HCT116 (cell line): ENCODE measurements at regions not wholly inside any gene's neighbourhood (a gene's known extent, or its start where the extent isn't known, plus 50 kb on each side); places are given as distances from the start of the nearest gene placed in this dataset.

Experiments used
- ATAC-seq: fragments of 200-7000 bp; cut with Tn5 transposase; 2 replicates; pipeline ENCODE4 v1.9.1; 2020; ENCODE audit warnings: mild to moderate bottlenecking, moderate library complexity
- BruUV-seq: library from RNA; stranded (reverse); fragments of 400-500 nt; replicated peaks from 2 replicates; lab custom pipeline; 2021; lab: Mats Ljungman, UMichigan
- CTCF ChIA-PET: fragments of 300-600 bp; sonication (Branson Sonifier 250); formaldehyde crosslinking; loops from one replicate; lab custom pipeline; 2021; ENCODE audit warnings: antibody characterized with exemption; lab: Charles Lee
- POLR2A ChIA-PET: fragments of 300-600, 350-600 bp; sonication (Branson Sonifier 250); formaldehyde crosslinking; loops from one replicate; lab custom pipeline; 2021; ENCODE audit warnings: antibody characterized with exemption; lab: Charles Lee
- RAD21 ChIA-PET, 2 experiments: fragments of 300-600 bp; sonication (Branson Sonifier 250); formaldehyde crosslinking; loops; one replicate each; lab custom pipeline; 2023; ENCODE audit warnings: low total read pairs in 2 of 2; ENCODE audit not compliant: uncharacterized antibody in 2 of 2, unreplicated experiment in 2 of 2, low non-redundant PET in 1 of 2; lab: Charles Lee
- DNase-seq: peaks from one replicate; pipeline ENCODE4 v3.0.0-alpha.2; 2010; ENCODE audit warnings: low read depth, low spot score
- H2AFZ ChIP-seq: fragments of 200-600 bp; shearing (Covaris generic), sonication (generic); 2 replicates; pipeline ENCODE4 v1.6.1; 2017; ENCODE audit warnings: low read depth, mixed run types, mixed read lengths, antibody characterized with exemption, low read length; ENCODE audit not compliant: poor library complexity, severe bottlenecking
- H3K27ac ChIP-seq: 2 replicates; pipeline ENCODE4 v1.5.1; 2012; ENCODE audit warnings: low read depth, low read length
- H3K27me3 ChIP-seq: fragments of 200-600 bp; sonication (generic); 2 replicates; pipeline ENCODE4 v1.6.1; 2016; ENCODE audit warnings: mixed run types, low read length, mixed read lengths; ENCODE audit not compliant: insufficient read depth
- H3K36me3 ChIP-seq, 2 experiments: fragments of 200-500 bp in 1 of 2; fragments of 200-600 bp in 1 of 2; sonication (Bioruptor generic) in 1 of 2; sonication (generic) in 1 of 2; 2 replicates each; pipeline versions ENCODE4 v1.5.1 to v1.6.1; 2014 to 2016; ENCODE audit warnings: low read length in 2 of 2, inconsistent platforms in 1 of 2, mixed read lengths in 1 of 2, mixed run types in 1 of 2; ENCODE audit not compliant: insufficient read depth in 2 of 2, control insufficient read depth in 1 of 2
- H3K4me1 ChIP-seq, 2 experiments: fragments of 200-600 bp in 1 of 2; sonication (generic) in 1 of 2; 2 replicates each; pipeline versions ENCODE4 v1.5.1 to v1.6.1; 2012 to 2017; ENCODE audit warnings: low read length in 2 of 2, inconsistent platforms in 1 of 2, mild to moderate bottlenecking in 1 of 2, mixed read lengths in 1 of 2, mixed run types in 1 of 2, moderate library complexity in 1 of 2; ENCODE audit not compliant: insufficient read depth in 2 of 2, control insufficient read depth in 1 of 2
- H3K4me2 ChIP-seq: fragments of 200-600 bp; sonication (generic); 2 replicates; pipeline ENCODE4 v1.6.1; 2017; ENCODE audit warnings: mixed run types, low read length, mixed read lengths
- H3K4me3 ChIP-seq, 2 experiments: fragments of 200-600 bp in 1 of 2; sonication (generic) in 1 of 2; replicated peaks in 1 of 2; 2 replicates each; pipeline ENCODE4 v1.5.1; 2011 to 2016; ENCODE audit warnings: low read length in 2 of 2, control low read depth in 1 of 2, low read depth in 1 of 2, mild to moderate bottlenecking in 1 of 2, mixed read lengths in 1 of 2, mixed run types in 1 of 2
- H3K79me2 ChIP-seq: fragments of 200-600 bp; sonication (generic); 2 replicates; pipeline ENCODE4 v1.6.1; 2017; ENCODE audit warnings: mild to moderate bottlenecking, mixed run types, low read length, moderate library complexity, mixed read lengths; ENCODE audit not compliant: insufficient read depth
- H3K9ac ChIP-seq: fragments of 200-600 bp; sonication (generic); 2 replicates; pipeline ENCODE4 v1.6.1; 2016; ENCODE audit warnings: low read length, mixed read lengths
- H3K9me2 ChIP-seq: fragments of 200-600 bp; sonication (generic), shearing (Covaris generic); 2 replicates; pipeline ENCODE4 v1.6.1; 2017; ENCODE audit warnings: mixed run types, mild to moderate bottlenecking, moderate library complexity; ENCODE audit not compliant: insufficient read depth
- H3K9me3 ChIP-seq, 2 experiments: fragments of 200-500 bp in 1 of 2; fragments of 200-600 bp in 1 of 2; sonication (Bioruptor generic) in 1 of 2; sonication (generic) in 1 of 2; 2 replicates each; pipeline ENCODE4 v1.6.1; 2014 to 2017; ENCODE audit warnings: low read length in 2 of 2, mixed read lengths in 2 of 2, inconsistent platforms in 1 of 2, low read depth in 1 of 2, mild to moderate bottlenecking in 1 of 2, mixed run types in 1 of 2, moderate library complexity in 1 of 2; ENCODE audit not compliant: control insufficient read depth in 1 of 2, insufficient read depth in 1 of 2
- H4K20me1 ChIP-seq: fragments of 200-600 bp; sonication (generic), shearing (Covaris generic); 2 replicates; pipeline ENCODE4 v1.6.1; 2017; ENCODE audit warnings: mixed run types, mild to moderate bottlenecking, moderate library complexity; ENCODE audit not compliant: insufficient read depth
- EGR1 ChIP-seq: IDR thresholded peaks from 2 replicates; pipeline ENCODE4 v1.6.1; 2012; ENCODE audit warnings: low read depth
- ELF1 ChIP-seq: IDR thresholded peaks from 2 replicates; pipeline ENCODE4 v1.6.1; 2012; ENCODE audit warnings: low read depth, borderline replicate concordance
- JUND ChIP-seq: IDR thresholded peaks from 2 replicates; pipeline ENCODE4 v1.6.1; 2012
- POLR2AphosphoS5 ChIP-seq: IDR thresholded peaks from 2 replicates; pipeline ENCODE4 v1.6.1; 2011; ENCODE audit warnings: mild to moderate bottlenecking, low read depth, low read length, moderate library complexity
- SP1 ChIP-seq: IDR thresholded peaks from 2 replicates; pipeline ENCODE4 v1.6.1; 2012; ENCODE audit warnings: low read depth
- intact Hi-C: fragments of 100-400 bp; cut with micrococcal nuclease; formaldehyde crosslinking; loops from 2 replicates; pipeline ENCODE4 v1.10.0; 2022
- TF ChIP-seq, protein P1 (sequence below): IDR thresholded peaks from 2 replicates; pipeline ENCODE4 v1.6.1; 2012; ENCODE audit warnings: low read depth

DNA sequence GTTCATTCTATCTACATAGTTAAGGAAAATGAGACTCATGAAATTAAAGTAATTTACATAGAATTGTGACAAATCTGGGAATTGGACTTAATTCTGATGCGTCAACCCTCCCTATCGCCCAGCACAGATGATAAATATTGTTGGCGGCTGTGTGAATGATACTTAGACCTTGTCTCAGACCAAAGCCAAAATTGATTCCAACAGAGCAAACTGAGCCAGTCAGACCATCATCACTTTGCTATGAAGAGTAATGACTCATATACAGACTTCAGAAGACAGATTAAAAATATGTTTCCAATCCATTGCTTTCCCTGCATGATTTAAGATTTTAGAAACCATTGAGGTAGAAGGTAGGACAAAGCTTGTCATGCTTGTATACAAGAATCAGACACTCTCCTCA, 1156.7 kb upstream of the CDH8 start (continued):
- TF ChIP-seq, protein P1, sequence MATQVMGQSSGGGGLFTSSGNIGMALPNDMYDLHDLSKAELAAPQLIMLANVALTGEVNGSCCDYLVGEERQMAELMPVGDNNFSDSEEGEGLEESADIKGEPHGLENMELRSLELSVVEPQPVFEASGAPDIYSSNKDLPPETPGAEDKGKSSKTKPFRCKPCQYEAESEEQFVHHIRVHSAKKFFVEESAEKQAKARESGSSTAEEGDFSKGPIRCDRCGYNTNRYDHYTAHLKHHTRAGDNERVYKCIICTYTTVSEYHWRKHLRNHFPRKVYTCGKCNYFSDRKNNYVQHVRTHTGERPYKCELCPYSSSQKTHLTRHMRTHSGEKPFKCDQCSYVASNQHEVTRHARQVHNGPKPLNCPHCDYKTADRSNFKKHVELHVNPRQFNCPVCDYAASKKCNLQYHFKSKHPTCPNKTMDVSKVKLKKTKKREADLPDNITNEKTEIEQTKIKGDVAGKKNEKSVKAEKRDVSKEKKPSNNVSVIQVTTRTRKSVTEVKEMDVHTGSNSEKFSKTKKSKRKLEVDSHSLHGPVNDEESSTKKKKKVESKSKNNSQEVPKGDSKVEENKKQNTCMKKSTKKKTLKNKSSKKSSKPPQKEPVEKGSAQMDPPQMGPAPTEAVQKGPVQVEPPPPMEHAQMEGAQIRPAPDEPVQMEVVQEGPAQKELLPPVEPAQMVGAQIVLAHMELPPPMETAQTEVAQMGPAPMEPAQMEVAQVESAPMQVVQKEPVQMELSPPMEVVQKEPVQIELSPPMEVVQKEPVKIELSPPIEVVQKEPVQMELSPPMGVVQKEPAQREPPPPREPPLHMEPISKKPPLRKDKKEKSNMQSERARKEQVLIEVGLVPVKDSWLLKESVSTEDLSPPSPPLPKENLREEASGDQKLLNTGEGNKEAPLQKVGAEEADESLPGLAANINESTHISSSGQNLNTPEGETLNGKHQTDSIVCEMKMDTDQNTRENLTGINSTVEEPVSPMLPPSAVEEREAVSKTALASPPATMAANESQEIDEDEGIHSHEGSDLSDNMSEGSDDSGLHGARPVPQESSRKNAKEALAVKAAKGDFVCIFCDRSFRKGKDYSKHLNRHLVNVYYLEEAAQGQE = no peak
- TF ChIP-seq POLR2AphosphoS5 = no peak
- TF ChIP-seq EGR1 = no peak
- TF ChIP-seq ELF1 = no peak

DNA sequence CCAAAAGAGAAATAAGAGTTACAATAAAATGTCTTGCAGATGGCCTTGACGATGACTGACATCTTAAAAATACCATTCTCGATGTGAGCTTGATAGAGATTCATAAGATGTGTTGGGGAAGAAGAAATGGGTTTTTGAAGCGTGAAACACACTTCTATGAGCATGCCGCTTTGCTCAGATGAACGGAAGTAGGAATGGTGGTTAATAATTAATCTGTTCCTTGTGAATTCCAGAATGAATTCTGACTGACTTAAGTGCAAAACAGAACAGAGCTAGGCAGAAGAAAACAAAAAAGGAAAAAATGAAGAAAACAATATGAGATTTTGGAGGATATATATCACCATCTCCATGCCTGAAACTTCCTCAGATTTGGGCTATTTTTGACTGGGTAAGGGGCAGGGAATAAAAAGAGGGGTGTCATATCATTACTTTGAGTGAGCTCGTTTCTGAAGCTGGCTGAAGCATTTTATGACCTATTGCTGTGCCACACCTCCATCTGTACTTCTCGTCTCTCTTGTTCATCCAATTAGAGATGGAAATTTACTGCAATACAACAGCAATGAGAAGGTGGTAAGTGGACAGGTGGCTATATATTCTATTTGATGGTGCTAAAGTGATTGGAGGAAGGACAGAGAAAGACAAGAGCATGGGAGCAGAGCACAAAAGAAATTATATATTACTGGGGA, 1152.0 kb upstream of the CDH8 start:
- no peak for ATAC-seq
- RAD21 ChIA-PET = no interaction called here

More for the DNA sequence above, 1152.0 kb upstream of the CDH8 start:
- H4K20me1 ChIP-seq = no peaks in the 10 kb centered on the region
- DNase-seq = no peak
- no peak overlapping the region for H3K4me2 ChIP-seq
- H3K9me2 ChIP-seq = no peaks in the 10 kb centered on the region
- peaks cover 6 to 17% of the 10 kb centered on the region in 2 experiments; a peak in 2 of 4 replicates for H3K9me3 ChIP-seq
- no peaks in the 10 kb centered on the region for H3K79me2 ChIP-seq
- no peak overlapping the region for H3K9ac ChIP-seq
- H3K36me3 ChIP-seq = no peaks in the 10 kb centered on the region
- H3K4me1 ChIP-seq = no peaks in the 10 kb centered on the region
- CTCF ChIA-PET = no interaction called here
- no peak overlapping the region for H3K27ac ChIP-seq
- no peaks in the 10 kb centered on the region for H3K27me3 ChIP-seq
- intact Hi-C loops = no loop called here
- TF ChIP-seq SP1 (no peak), ELF1 (no peak), JUND (no peak)
- H2AFZ ChIP-seq = no peak overlapping the region
- H3K4me3 ChIP-seq = no peak overlapping the region
- POLR2A ChIA-PET = no interaction called here
- no TSS peak for BruUV-seq
